ENCODE measurements at regions not wholly inside any gene's neighbourhood (a gene's known extent, or its start where the extent isn't known, plus 50 kb on each side); places are given as distances from the start of the nearest gene placed in this dataset.

- TF ChIP-seq POLR2A (IDR thresholded peaks at IDR 0.05): no peak
- TF ChIP-seq CTCF (IDR thresholded peaks at IDR 0.05): no peak
These were observed 97.0 kb upstream of the RET start for GRCh38 chr10:42979721-42980467.

Data from adrenal gland (tissue), 5 donors.